OCI-LY3 (cell line): ENCODE measurements at regions not wholly inside any gene's neighbourhood (a gene's known extent, or its start where the extent isn't known, plus 50 kb on each side); places are given as distances from the start of the nearest gene placed in this dataset.

ENCODE experiments used
- H2AFZ ChIP-seq: fragments of 200-600, 300-600 bp; shearing (Covaris generic); 2 replicates; pipeline ENCODE4 v1.6.0; 2014; ENCODE audit warnings: antibody characterized with exemption, low read depth, low read length
- H3K27ac ChIP-seq: fragments of 200-600, 300-600 bp; sonication (generic); 2 replicates; pipeline ENCODE4 v1.5.1; 2014; ENCODE audit warnings: mild to moderate bottlenecking, low read length, moderate library complexity, mixed read lengths
- H3K27me3 ChIP-seq: fragments of 200-600, 300-600 bp; sonication (generic); 2 replicates; pipeline ENCODE4 v1.6.1; 2014; ENCODE audit warnings: low read depth, low read length, mixed read lengths
- H3K36me3 ChIP-seq: fragments of 200-600, 300-600 bp; sonication (generic); replicated peaks from 2 replicates; pipeline ENCODE3; 2014; ENCODE audit warnings: low read depth, low read length, mixed read lengths
- H3K4me1 ChIP-seq: fragments of 300-600, 200-600 bp; sonication (generic); 2 replicates; pipeline ENCODE4 v1.6.1; 2014; ENCODE audit warnings: low read length, mixed read lengths
- H3K4me2 ChIP-seq: fragments of 200-600, 300-600 bp; sonication (generic); 2 replicates; pipeline ENCODE4 v1.6.1; 2014; ENCODE audit warnings: low read length, mixed read lengths
- H3K4me3 ChIP-seq: fragments of 300-600, 200-600 bp; sonication (generic); 2 replicates; pipeline ENCODE4 v1.5.1; 2014; ENCODE audit warnings: antibody characterized with exemption, mild to moderate bottlenecking, low read length, moderate library complexity
- H3K79me2 ChIP-seq: fragments of 300-600, 200-600 bp; shearing (Covaris generic); 2 replicates; pipeline ENCODE4 v1.6.1; 2014; ENCODE audit warnings: mild to moderate bottlenecking, low read length, mixed read lengths
- H3K9ac ChIP-seq: fragments of 300-600, 200-600 bp; shearing (Covaris generic); 2 replicates; pipeline ENCODE4 v1.6.0; 2014; ENCODE audit warnings: mild to moderate bottlenecking, low read length, moderate library complexity
- H3K9me3 ChIP-seq: fragments of 200-600, 300-600 bp; shearing (Covaris generic); 2 replicates; pipeline ENCODE4 v1.6.1; 2014; ENCODE audit warnings: low read length, mixed read lengths; ENCODE audit not compliant: insufficient read depth
- H4K20me1 ChIP-seq: fragments of 200-600, 300-600 bp; sonication (generic); 2 replicates; pipeline ENCODE4 v1.6.1; 2016; ENCODE audit warnings: low read length, mixed read lengths; ENCODE audit not compliant: insufficient read depth
- EZH2phosphoT487 ChIP-seq: fragments of 200-600 bp; shearing (Covaris generic); IDR thresholded peaks from 2 replicates; pipeline ENCODE4 v1.6.1; 2018; ENCODE audit warnings: antibody characterized with exemption, mixed run types, low read depth
- TF ChIP-seq, protein P1 (sequence below): fragments of 200-600, 300-600 bp; sonication (generic); IDR thresholded peaks from 2 replicates; pipeline ENCODE4 v1.5.1; 2014; ENCODE audit warnings: antibody characterized with exemption, low read length, low read depth

GRCh38 chr22:47738472-47739013 lies 976.1 kb downstream of the TBC1D22A start:
- no peaks in the 10 kb centered on the region for H3K79me2 ChIP-seq
- no peak overlapping the region for H3K4me2 ChIP-seq

DNA sequence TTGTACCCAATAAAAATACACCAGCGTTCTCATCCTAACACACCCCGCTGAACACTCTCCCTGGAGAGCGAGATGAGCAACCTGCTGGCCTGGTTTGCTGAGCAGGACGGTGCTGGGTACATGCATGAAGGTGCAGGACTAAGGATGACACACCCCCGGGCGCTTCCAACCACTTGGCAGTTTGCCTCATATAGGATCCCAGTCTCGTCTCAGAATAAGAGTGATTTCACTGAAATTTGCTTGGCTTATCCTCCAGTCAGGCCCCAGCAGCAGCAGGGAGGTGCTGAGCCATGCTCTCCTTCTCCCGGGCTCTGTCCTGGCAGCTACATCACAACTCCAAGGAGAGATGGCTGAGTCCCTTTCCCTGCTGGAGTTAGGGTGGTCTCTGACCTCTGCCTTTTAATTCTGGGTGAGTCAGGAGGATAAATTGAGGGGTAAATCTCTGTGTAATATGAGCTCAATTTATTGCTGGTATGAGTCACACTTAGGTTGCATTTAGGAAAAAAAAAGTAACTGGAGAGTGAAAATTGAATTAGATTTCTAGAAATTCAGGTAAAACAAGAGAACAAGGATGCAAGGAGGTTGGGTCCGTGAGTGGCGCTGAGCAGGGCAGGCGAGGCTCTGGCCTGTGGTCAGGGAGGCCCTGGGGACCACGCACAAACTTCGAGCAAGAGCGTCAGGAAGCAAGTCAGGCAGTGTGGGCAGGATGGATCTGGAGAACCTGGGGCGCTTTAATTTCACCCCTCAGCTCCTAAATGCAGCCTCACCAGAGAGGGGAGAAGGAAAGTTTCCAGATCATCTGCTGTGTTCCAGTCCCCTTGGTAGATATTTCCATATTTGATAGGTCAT lies 974.0 kb downstream of the TBC1D22A start:
- no peaks in the 10 kb centered on the region for H3K36me3 ChIP-seq
- H3K4me2 ChIP-seq: no peak overlapping the region
- H3K9ac ChIP-seq: no peak overlapping the region
- H3K79me2 ChIP-seq: no peaks in the 10 kb centered on the region
- no peaks in the 10 kb centered on the region for H3K27me3 ChIP-seq
- TF ChIP-seq EZH2phosphoT487: no peak
- TF ChIP-seq, protein P1, sequence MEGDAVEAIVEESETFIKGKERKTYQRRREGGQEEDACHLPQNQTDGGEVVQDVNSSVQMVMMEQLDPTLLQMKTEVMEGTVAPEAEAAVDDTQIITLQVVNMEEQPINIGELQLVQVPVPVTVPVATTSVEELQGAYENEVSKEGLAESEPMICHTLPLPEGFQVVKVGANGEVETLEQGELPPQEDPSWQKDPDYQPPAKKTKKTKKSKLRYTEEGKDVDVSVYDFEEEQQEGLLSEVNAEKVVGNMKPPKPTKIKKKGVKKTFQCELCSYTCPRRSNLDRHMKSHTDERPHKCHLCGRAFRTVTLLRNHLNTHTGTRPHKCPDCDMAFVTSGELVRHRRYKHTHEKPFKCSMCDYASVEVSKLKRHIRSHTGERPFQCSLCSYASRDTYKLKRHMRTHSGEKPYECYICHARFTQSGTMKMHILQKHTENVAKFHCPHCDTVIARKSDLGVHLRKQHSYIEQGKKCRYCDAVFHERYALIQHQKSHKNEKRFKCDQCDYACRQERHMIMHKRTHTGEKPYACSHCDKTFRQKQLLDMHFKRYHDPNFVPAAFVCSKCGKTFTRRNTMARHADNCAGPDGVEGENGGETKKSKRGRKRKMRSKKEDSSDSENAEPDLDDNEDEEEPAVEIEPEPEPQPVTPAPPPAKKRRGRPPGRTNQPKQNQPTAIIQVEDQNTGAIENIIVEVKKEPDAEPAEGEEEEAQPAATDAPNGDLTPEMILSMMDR: no peak
- no peak overlapping the region for H3K27ac ChIP-seq
- H3K4me1 ChIP-seq: no peaks in the 10 kb centered on the region
- no peak overlapping the region for H3K4me3 ChIP-seq
- no peaks in the 10 kb centered on the region for H3K9me3 ChIP-seq
- no peaks in the 10 kb centered on the region for H4K20me1 ChIP-seq
- H2AFZ ChIP-seq: no peak overlapping the region

More at GRCh38 chr22:47738472-47739013, 976.1 kb downstream of the TBC1D22A start:
- Histone ChIP-seq H3K9me3 (no peaks in the 10 kb centered on the region), H3K27ac (no peak overlapping the region), H3K4me3 (no peak overlapping the region), H3K9ac (no peak overlapping the region), H3K27me3 (no peaks in the 10 kb centered on the region), H4K20me1 (no peaks in the 10 kb centered on the region), H3K36me3 (no peaks in the 10 kb centered on the region), H3K4me1 (no peaks in the 10 kb centered on the region), H2AFZ (no peak overlapping the region)
- no peak for TF ChIP-seq EZH2phosphoT487
- TF ChIP-seq, protein P1: no peak

- Histone ChIP-seq H3K4me2 (no peak overlapping the region), H3K27ac (no peak overlapping the region), H3K79me2 (no peaks in the 10 kb centered on the region), H2AFZ (no peak overlapping the region), H3K4me1 (no peaks in the 10 kb centered on the region), H3K27me3 (no peaks in the 10 kb centered on the region), H3K36me3 (no peaks in the 10 kb centered on the region), H3K9ac (no peak overlapping the region), H3K4me3 (no peak overlapping the region), H4K20me1 (no peaks in the 10 kb centered on the region), H3K9me3 (no peaks in the 10 kb centered on the region)
- TF ChIP-seq, protein P1: no peak
- TF ChIP-seq EZH2phosphoT487: no peak
Observed at GRCh38 chr22:47734511-47734910, 972.1 kb downstream of the TBC1D22A start.

GRCh38 chr22:47727641-47728040 lies 965.2 kb downstream of the TBC1D22A start:
- H4K20me1 ChIP-seq: no peaks in the 10 kb centered on the region
- no peaks in the 10 kb centered on the region for H3K36me3 ChIP-seq
- no peak overlapping the region for H3K4me2 ChIP-seq
- H3K79me2 ChIP-seq: no peaks in the 10 kb centered on the region
- TF ChIP-seq, protein P1: no peak
- TF ChIP-seq EZH2phosphoT487: no peak
- no peak overlapping the region for H2AFZ ChIP-seq
- H3K27me3 ChIP-seq: no peaks in the 10 kb centered on the region
- H3K4me3 ChIP-seq: no peak overlapping the region
- no peak overlapping the region for H3K9ac ChIP-seq
- H3K4me1 ChIP-seq: no peaks in the 10 kb centered on the region
- H3K27ac ChIP-seq: no peak overlapping the region
- no peaks in the 10 kb centered on the region for H3K9me3 ChIP-seq
